SK-N-SH (cell line): ENCODE measurements at regions not wholly inside any gene's neighbourhood (a gene's known extent, or its start where the extent isn't known, plus 50 kb on each side); places are given as distances from the start of the nearest gene placed in this dataset.

Source experiments
- CTCF ChIA-PET: fragments of 300-600, 350-600 bp; formaldehyde crosslinking; extraction: SDS; loops from one replicate; lab custom pipeline; 2021; lab: Yijun Ruan, JAX
- POLR2A ChIA-PET: fragments of 350-600 bp; sonication (Branson Sonifier 250); formaldehyde crosslinking; extraction: SDS; loops from one replicate; lab custom pipeline; 2020; ENCODE audit warnings: antibody characterized with exemption, inconsistent platforms; lab: Yijun Ruan, JAX
- DNase-seq: peaks from one replicate; pipeline ENCODE4 v3.0.0; 2012
- H2AFZ ChIP-seq: fragments of 200-600 bp; sonication (generic); 2 replicates; pipeline ENCODE4 v1.8.1; 2016; ENCODE audit warnings: antibody characterized with exemption, mild to moderate bottlenecking, low read depth
- H3F3A ChIP-seq: fragments of 200-600 bp; sonication (generic); replicated peaks from 2 replicates; pipeline ENCODE3; 2016; ENCODE audit warnings: antibody characterized with exemption, mild to moderate bottlenecking; ENCODE audit not compliant: insufficient read depth
- H3K27ac ChIP-seq, 2 experiments: fragments of 200-500 bp in 1 of 2; fragments of 200-600 bp in 1 of 2; sonication (Bioruptor generic) in 1 of 2; sonication (generic), shearing (Covaris generic) in 1 of 2; 2 replicates each; pipeline versions ENCODE4 v1.5.1 to v1.6.1; 2014 to 2016; ENCODE audit warnings: low read depth in 2 of 2, inconsistent platforms in 1 of 2, low read length in 1 of 2, mild to moderate bottlenecking in 1 of 2, mixed read lengths in 1 of 2
- H3K27me3 ChIP-seq: fragments of 200-600 bp; sonication (generic), shearing (Covaris generic); 2 replicates; pipeline ENCODE4 v1.6.1; 2016; ENCODE audit warnings: mixed run types; ENCODE audit not compliant: insufficient read depth
- H3K36me3 ChIP-seq, 2 experiments: fragments of 200-500 bp in 1 of 2; fragments of 200-600 bp in 1 of 2; sonication (Bioruptor generic) in 1 of 2; sonication (generic) in 1 of 2; replicated peaks in 1 of 2; 2 replicates each; pipeline versions ENCODE3 to v1.5.1; 2014 to 2016; ENCODE audit warnings: low read length in 1 of 2, mild to moderate bottlenecking in 1 of 2; ENCODE audit not compliant: insufficient read depth in 2 of 2, control insufficient read depth in 1 of 2
- H3K4me1 ChIP-seq, 2 experiments: fragments of 200-500 bp in 1 of 2; fragments of 200-600 bp in 1 of 2; sonication (Bioruptor generic) in 1 of 2; sonication (generic), shearing (Covaris generic) in 1 of 2; 2 replicates each; pipeline versions ENCODE4 v1.5.1 to v1.6.1; 2014 to 2016; ENCODE audit warnings: low read depth in 1 of 2, low read length in 1 of 2, mixed run types in 1 of 2; ENCODE audit not compliant: insufficient read depth in 2 of 2, control insufficient read depth in 1 of 2
- H3K4me2 ChIP-seq: fragments of 200-600 bp; sonication (generic), shearing (Covaris generic); 2 replicates; pipeline ENCODE4 v1.6.1; 2017; ENCODE audit warnings: mixed run types
- H3K4me3 ChIP-seq, 2 experiments: fragments of 200-500 bp in 1 of 2; fragments of 200-600 bp in 1 of 2; sonication (Bioruptor generic) in 1 of 2; sonication (generic), shearing (Covaris generic) in 1 of 2; 2 replicates each; pipeline versions ENCODE4 v1.5.1 to v1.8.1; 2014 to 2016; ENCODE audit warnings: low read depth in 2 of 2, inconsistent platforms in 1 of 2, low read length in 1 of 2, mild to moderate bottlenecking in 1 of 2, mixed read lengths in 1 of 2, moderate library complexity in 1 of 2
- H3K79me2 ChIP-seq: fragments of 200-600 bp; sonication (generic); 2 replicates; pipeline ENCODE4 v1.8.1; 2017; ENCODE audit warnings: mild to moderate bottlenecking; ENCODE audit not compliant: insufficient read depth
- H3K9ac ChIP-seq: fragments of 200-600 bp; sonication (generic); 2 replicates; pipeline ENCODE4 v1.6.1; 2017; ENCODE audit warnings: mixed run types
- H3K9me2 ChIP-seq: fragments of 200-600 bp; sonication (generic); 2 replicates; pipeline ENCODE4 v1.6.1; 2017; ENCODE audit warnings: mixed run types
- H3K9me3 ChIP-seq: fragments of 200-600 bp; sonication (generic); 2 replicates; pipeline ENCODE4 v1.6.1; 2017; ENCODE audit warnings: mixed run types, mild to moderate bottlenecking, moderate library complexity
- H4K20me1 ChIP-seq: fragments of 200-600 bp; sonication (generic); 2 replicates; pipeline ENCODE4 v1.6.1; 2017; ENCODE audit warnings: mild to moderate bottlenecking, mixed run types; ENCODE audit not compliant: insufficient read depth
- CTCF ChIP-seq: fragments of 200-600 bp; sonication (generic); IDR thresholded peaks from 2 replicates; pipeline ENCODE4 v1.6.1; 2017; ENCODE audit warnings: antibody characterized with exemption, mild to moderate bottlenecking, moderate library complexity
- ELF1 ChIP-seq: IDR thresholded peaks from 2 replicates; pipeline ENCODE4 v1.4.0; 2012
- EP300 ChIP-seq, 2 experiments: IDR thresholded peaks; 2 replicates each; pipeline versions ENCODE4 v1.4.0 to v1.6.1; 2012; ENCODE audit warnings: borderline replicate concordance in 1 of 2, low read depth in 1 of 2, low read length in 1 of 2
- EZH2phosphoT487 ChIP-seq: fragments of 200-600 bp; sonication (generic); IDR thresholded peaks from 2 replicates; pipeline ENCODE4 v1.6.1; 2017; ENCODE audit warnings: low read depth, mixed run types, mild to moderate bottlenecking, antibody characterized with exemption, moderate library complexity, borderline replicate concordance
- FOXM1 ChIP-seq: IDR thresholded peaks from 2 replicates; pipeline ENCODE4 v1.4.0; 2012; ENCODE audit warnings: low read depth, mild to moderate bottlenecking
- MAX ChIP-seq: IDR thresholded peaks from 2 replicates; pipeline ENCODE4 v1.4.0; 2012; ENCODE audit warnings: low read depth
- MEF2A ChIP-seq: IDR thresholded peaks from 2 replicates; pipeline ENCODE4 v1.4.0; 2012; ENCODE audit warnings: low read depth, borderline replicate concordance
- MXI1 ChIP-seq: IDR thresholded peaks from 2 replicates; pipeline ENCODE4 v1.6.1; 2012; ENCODE audit warnings: mild to moderate bottlenecking, low read depth, low read length, improper control_type of control experiment
- NFIC ChIP-seq: IDR thresholded peaks from 2 replicates; pipeline ENCODE4 v1.4.0; 2012; ENCODE audit warnings: borderline replicate concordance
- NRF1 ChIP-seq: IDR thresholded peaks from 2 replicates; pipeline ENCODE4 v1.6.1; 2012; ENCODE audit warnings: low read depth, mild to moderate bottlenecking, low read length
- RAD21 ChIP-seq: IDR thresholded peaks from 2 replicates; pipeline ENCODE4 v1.6.1; 2012; ENCODE audit warnings: mild to moderate bottlenecking, low read length
- REST ChIP-seq: IDR thresholded peaks from 2 replicates; pipeline ENCODE4 v1.6.1; 2012; ENCODE audit warnings: mild to moderate bottlenecking, low read depth, low read length, moderate library complexity
- RFX5 ChIP-seq: IDR thresholded peaks from 2 replicates; pipeline ENCODE4 v1.6.1; 2012; ENCODE audit warnings: mild to moderate bottlenecking, improper control_type of control experiment, low read length
- TCF12 ChIP-seq: IDR thresholded peaks from 2 replicates; pipeline ENCODE4 v1.4.0; 2012
- TEAD4 ChIP-seq: IDR thresholded peaks from 2 replicates; pipeline ENCODE4 v1.4.0; 2012; ENCODE audit warnings: mild to moderate bottlenecking, borderline replicate concordance; ENCODE audit not compliant: insufficient read depth
- USF2 ChIP-seq: fragments of 150-350 bp; IDR thresholded peaks from 2 replicates; pipeline ENCODE4 v1.6.1; 2017; ENCODE audit warnings: antibody characterized with exemption, low read length, low read depth, borderline replicate concordance
- ZBTB33 ChIP-seq: IDR thresholded peaks from 2 replicates; pipeline ENCODE4 v1.4.0; 2012; ENCODE audit warnings: low read depth, borderline replicate concordance
- WGBS: methylation state at CpG from one replicate; pipeline ENCODE4 v1.1.6; 2017; ENCODE audit warnings: low lambda C conversion rate; 5-methylcytosine and 5-hydroxymethylcytosine counted together

GRCh38 chr1:193666485-193667083 lies 480.2 kb upstream of the B3GALT2 start:
- H3K9me2 ChIP-seq: no peaks in the 10 kb centered on the region
- TF ChIP-seq NFIC: no peak
- TF ChIP-seq MAX: no peak
- TF ChIP-seq MEF2A: no peak
- TF ChIP-seq NRF1: no peak
- TF ChIP-seq ZBTB33: no peak
- no peak for TF ChIP-seq RFX5
- no peak for TF ChIP-seq ELF1
- no peak for TF ChIP-seq MXI1
- no peak for TF ChIP-seq CTCF
- TF ChIP-seq, all 33 proteins: peak for 0
- no peaks in the 10 kb centered on the region for H3F3A ChIP-seq
- no peaks in the 10 kb centered on the region for H3K79me2 ChIP-seq
- no peak overlapping the region for H3K27ac ChIP-seq
- no peak for DNase-seq
- H3K4me3 ChIP-seq: no peak overlapping the region
- H3K27me3 ChIP-seq: no peaks in the 10 kb centered on the region
- no peak overlapping the region for H3K4me2 ChIP-seq
- no peaks in the 10 kb centered on the region for H3K36me3 ChIP-seq
- no peaks in the 10 kb centered on the region for H3K9me3 ChIP-seq
- H2AFZ ChIP-seq: 0 out of 2 replicates have a peak overlapping the region, but pooled peaks have one; percentile 14
- no peaks in the 10 kb centered on the region for H3K4me1 ChIP-seq
- H4K20me1 ChIP-seq: no peaks in the 10 kb centered on the region
- H3K9ac ChIP-seq: no peak overlapping the region
- ChIA-PET CTCF (no interaction called here), POLR2A (no interaction called here)
- WGBS: 49% methylated on average over 7 of the region's 7 CpGs

- no peak overlapping the region for H3K27ac ChIP-seq
- CTCF ChIA-PET: no interaction called here
- H3F3A ChIP-seq: no peaks in the 10 kb centered on the region
- H3K9me2 ChIP-seq: no peaks in the 10 kb centered on the region
- no peak overlapping the region for H3K4me2 ChIP-seq
- no peak overlapping the region for H3K4me3 ChIP-seq
- H3K4me1 ChIP-seq: no peaks in the 10 kb centered on the region; a peak in 1 of 4 replicates
- no peaks in the 10 kb centered on the region for H3K27me3 ChIP-seq
- no peaks in the 10 kb centered on the region for H3K36me3 ChIP-seq
- H3K79me2 ChIP-seq: no peaks in the 10 kb centered on the region
- H2AFZ ChIP-seq: no peak overlapping the region
- DNase-seq: no peak
- no peaks in the 10 kb centered on the region for H4K20me1 ChIP-seq
- H3K9me3 ChIP-seq: no peaks in the 10 kb centered on the region
- POLR2A ChIA-PET: no interaction called here
- H3K9ac ChIP-seq: no peak overlapping the region
- TF ChIP-seq ELF1 (no peak), EP300 (IDR thresholded peaks at IDR 0.05; ENCODE audit: borderline replicate concordance in 1 of 2, low read depth in 1 of 2, low read length in 1 of 2) (no peak), USF2 (no peak), REST (no peak), TCF12 (no peak), RAD21 (no peak), MAX (no peak), NFIC (no peak), FOXM1 (no peak), TEAD4 (no peak), EZH2phosphoT487 (no peak), MXI1 (no peak)
Measured at GRCh38 chr1:193663965-193664364, 477.6 kb upstream of the B3GALT2 start.
